ENCODE measurements at regions not wholly inside any gene's neighbourhood (a gene's known extent, or its start where the extent isn't known, plus 50 kb on each side); places are given as distances from the start of the nearest gene placed in this dataset.

- DNase-seq (ENCODE audit: low spot score) = no peak
Observed at GRCh38 chr2:128401680-128402079, 83.0 kb upstream of the HS6ST1 start.

DNA sequence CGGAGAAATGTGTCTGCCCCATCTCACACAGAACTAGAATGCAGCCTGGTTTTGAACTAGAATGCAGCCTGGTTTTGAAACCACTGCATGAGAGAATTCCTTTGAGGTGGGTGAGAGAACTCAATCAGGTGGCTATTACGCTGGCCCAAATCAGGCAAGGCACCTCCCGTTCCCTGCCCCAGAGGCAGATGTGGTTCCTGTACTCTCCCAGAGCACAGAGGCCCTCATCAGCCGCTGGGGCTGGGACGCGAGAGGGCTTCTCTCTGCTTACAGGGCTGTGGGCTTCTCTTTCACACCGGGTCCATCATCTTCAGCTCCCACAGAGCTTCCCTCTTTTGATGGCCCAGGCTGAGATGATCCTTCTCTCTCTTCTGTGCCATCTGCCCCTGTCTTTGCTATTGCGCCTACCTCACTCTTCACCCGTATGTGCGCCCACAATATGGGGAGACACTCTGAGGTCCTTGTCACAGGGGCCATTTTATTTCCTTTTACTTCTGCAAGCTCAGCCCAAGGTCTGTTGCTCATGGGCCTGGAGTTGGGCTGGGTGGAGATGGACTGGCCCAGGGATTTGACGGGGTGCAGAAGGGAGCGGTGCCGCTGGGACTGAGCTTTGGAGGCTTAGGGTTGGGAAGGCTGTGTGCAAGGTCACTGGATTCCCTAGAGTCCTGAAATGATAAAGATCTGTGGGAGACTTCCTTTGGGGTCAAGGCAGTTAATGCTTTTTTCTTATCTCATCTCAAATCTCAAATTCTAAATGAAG is 84.4 kb upstream of the HS6ST1 start:
- DNase-seq (ENCODE audit: low spot score) = no peak

DNA sequence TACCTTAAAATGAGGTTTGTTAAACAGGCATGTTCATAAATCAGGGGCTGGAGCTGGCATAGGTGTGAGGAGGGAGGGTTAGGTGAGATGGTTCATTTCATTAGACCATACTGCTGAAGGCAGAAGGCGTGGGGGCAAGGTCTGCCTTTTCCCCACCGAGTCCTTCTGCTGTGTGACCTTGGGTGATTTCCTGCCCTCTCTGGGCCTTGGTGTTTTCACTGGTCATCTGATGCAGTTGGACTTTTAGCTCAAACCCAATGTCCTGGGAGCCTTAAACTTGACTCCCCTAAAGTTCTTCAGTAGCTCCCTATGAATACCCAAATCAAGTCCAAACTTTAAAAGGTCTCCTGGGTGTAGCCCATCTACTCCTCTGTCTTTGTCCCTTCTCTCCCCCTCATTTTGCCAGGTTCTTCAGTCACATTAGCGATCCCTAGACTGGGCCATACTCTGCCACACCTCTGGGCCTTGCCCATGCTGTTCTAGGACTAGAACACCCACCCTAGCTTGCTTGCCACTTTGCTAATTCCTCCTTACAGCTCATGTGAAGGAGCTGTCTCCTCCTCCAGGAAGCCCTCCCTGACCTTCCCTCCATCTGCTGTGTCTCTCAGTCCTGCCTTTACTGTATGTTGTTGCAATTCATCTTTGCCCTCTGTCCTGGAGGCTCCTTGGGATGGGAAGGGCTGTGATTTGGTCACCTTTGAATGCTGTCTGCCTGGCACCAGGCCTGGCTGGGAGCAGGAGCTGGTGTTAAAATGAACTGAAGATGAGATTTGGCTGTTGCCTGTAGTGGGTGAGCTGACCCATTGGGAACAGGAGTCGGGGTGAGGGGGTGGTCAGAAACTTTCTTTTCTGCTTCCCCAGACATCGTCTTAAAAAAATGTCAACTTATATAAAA is 85.4 kb upstream of the HS6ST1 start:
- no peak for DNase-seq (ENCODE audit: low spot score)

DNA sequence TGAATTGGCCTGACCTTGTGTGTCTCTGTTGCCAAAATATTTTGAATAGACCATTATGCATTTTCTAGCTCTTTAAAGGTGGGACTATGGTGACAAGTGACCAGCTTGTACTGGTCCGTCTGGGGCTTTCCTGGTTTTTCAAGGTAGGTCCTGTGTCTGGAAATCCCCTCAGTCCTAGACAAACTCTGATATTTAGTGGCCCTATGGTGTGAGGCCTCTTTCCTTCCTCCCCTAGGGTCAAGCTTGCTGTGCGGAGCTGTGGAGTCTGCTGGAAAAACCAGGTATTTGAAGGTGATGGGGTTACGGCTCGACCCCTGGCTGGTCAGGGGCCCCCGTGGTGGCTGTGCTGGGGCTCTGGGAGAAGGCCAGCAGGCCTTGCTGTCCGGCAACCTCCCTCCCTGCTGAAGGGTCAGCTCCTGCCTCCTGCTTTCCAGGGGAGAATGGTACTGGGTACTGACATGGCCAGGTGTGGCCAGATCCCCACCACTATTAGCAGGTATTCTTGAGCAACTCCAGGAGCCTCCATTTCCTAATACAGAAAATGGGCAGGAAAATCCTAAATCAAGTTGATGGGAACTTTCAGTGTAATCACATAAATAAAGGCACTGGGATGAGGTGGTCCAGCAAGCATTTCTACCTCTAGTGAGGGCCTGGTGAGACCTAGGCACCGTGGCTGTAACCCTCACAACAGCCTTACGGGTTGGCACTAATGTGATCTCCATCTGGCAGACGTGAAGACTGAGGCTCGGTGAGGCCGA is 86.2 kb upstream of the HS6ST1 start:
- DNase-seq (ENCODE audit: low spot score) = no peak

DNA sequence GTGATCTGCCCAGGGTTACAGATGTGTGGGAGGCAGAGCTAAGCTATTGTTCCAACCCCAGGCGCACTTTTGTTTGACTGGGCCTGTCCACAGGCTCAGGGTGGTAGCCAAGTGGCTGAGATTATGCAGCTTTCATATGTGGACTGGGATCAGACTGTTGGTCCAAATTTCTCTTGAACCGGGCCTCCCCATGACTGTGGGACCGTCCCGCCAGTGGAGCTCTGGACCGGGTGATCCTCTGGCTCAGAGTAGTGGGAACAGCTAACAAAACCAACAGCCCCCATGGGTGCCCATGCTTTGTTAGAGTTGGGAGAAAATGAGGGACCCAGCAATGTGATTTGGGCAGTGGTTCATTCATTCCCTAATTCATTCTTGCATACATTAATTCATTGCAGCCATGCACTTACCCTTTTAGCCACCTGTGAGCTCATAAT is 86.8 kb upstream of the HS6ST1 start:
- DNase-seq (ENCODE audit: low spot score) = no peak

DNA sequence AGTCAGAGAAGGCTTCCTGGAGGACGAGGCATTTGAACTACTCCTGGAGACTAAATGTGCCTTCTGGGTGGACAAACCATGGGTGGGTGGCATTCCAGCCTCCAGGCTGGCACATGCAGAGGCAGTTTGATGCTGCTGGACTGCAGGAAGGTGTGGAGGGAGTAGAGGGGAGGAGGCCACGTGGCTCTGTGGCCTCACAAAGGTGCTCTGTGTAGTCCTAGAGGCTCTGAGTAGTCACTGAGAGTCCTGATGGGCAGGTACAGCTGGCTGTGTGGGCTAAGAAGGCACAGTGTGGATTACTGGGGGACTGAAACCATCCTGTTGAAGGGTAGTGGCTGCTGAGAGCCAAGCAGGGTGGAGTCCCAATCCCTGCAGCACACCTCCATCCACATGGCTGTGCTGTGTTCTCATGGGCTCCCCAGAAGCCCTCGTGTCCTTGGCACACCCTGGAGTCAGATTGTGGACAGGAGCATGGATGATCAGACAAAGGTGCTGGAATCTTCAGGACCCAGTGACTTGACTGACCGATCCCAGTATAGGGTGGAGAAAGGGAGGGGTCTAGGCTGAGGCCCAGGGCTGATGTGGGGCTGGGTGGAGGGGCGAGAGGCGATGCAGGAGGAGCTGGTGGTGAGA is 87.4 kb upstream of the HS6ST1 start:
- DNase-seq (ENCODE audit: low spot score) = no peak

- no peak for DNase-seq (ENCODE audit: low spot score)
Observed at GRCh38 chr2:128406736-128407554, 88.3 kb upstream of the HS6ST1 start.

GRCh38 chr2:128408349-128409305 is 90.0 kb upstream of the HS6ST1 start:
- no peak for DNase-seq (ENCODE audit: low spot score)

DNA sequence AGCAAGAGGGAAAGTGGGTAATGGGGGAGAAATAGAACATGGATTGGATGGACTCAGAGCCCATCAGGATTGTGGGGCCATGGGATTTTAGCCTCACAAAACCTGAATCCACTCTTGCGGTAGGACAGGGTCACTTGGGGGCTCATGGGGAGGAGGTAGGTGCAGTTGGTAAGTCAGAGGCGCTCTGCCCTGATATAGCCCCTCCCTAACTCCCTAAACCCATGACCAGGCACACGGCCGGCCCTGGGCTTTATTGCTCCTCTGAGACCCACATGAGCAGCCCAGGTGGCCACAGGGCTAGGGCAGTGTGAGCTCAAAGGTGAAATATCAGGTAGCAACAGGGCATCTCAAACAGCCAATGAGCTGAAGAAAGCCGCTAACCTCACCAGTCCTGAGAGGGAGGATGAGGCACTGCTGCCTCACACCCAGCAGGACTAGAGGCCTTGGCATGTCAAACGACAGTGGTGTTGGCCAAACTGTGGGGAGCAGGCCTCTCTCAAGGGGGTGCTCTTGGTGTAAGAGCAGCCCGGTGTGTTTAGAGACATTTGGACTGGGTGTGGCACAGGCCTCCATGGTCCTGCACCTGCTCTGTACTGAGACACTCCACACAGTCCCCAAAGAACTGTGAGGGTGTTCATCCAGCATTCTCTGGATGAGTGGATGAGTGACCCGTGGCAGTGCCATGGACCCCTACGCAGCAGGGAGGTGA is 90.8 kb upstream of the HS6ST1 start:
- DNase-seq (ENCODE audit: low spot score) = no peak

GRCh38 chr2:128410035-128410757 is 91.5 kb upstream of the HS6ST1 start:
- no peak for DNase-seq (ENCODE audit: low spot score)

DNA sequence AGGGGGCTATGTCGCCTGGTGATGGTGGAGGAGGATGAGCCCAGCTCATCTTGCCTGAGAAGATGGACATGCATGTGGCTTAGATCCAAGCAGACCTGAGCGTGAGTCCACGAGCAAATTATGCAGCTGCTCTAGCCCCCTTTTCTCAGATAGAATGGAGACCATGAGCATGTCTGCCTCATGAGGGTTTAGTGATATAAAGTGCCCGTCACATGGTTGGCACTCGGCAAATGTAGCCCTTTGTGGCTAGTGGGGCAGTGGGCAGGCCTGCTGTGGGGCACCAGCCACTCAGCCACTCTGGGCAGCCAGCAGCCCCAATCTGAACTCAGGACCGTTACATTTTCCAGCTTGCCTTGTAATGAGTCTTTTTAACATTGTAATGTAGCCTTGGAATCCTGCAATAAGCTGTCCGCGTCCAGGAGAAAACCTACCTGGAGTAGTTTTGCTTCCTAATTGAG is 92.1 kb upstream of the HS6ST1 start:
- DNase-seq (ENCODE audit: low spot score) = no peak

DNA sequence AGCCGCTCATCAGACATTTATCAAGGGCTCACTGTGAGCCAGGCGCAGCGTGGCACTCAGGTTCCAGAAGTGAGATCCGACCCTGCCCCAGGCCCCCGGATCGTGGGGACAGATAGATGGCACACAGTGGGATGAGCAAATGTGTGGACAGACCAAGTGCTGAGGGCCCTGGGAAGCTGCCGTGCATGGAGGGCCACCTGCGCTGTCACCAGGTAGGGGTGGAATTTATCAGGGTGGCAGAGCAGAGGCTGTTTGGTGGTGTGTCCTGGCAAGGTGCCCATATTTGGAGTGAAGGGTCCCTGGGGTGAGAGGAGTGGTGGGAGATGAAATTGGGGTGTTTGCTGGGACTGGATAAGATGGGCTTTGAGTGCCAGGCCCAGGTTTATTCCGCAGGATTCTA is 92.8 kb upstream of the HS6ST1 start:
- no peak for DNase-seq (ENCODE audit: low spot score)

- DNase-seq (ENCODE audit: low spot score) = no peak
Observed at GRCh38 chr2:128412181-128412871, 93.7 kb upstream of the HS6ST1 start.

- no peak for DNase-seq (ENCODE audit: low spot score)
Observed at GRCh38 chr2:128413014-128413717, 94.5 kb upstream of the HS6ST1 start.

DNA sequence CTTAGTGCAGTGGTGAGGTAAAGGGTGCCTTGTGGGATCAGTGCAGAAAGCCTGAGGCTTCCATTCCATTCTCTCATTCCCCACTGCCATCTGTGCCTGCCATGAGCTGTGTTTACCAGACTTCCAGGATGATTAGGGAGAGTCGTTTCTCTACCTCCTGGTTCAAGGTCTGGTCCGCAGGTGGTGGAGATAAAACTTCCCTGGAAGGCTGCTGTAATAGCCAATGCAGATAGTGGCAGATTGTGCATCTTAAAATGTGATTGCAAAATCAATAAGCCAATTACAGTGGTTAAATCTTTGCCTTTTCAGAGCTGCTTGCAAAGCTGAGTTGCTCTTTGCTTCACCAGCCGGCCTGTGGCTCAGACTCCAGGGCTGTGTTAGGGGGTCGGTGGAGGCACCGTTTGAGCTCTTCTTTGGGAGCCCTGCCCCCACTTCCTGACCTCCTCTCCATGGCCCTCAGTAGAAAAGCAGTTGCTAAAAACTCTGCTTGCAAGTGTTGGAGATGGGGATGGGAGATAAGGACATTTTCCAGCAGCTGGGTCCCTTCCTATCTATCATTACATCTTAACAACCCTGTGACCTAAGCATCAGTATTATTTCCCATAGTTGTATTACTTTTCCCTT is 95.2 kb upstream of the HS6ST1 start:
- DNase-seq (ENCODE audit: low spot score) = no peak

- DNase-seq (ENCODE audit: low spot score) = no peak
Observed at GRCh38 chr2:128414351-128414750, 95.7 kb upstream of the HS6ST1 start.

Measured in HuH-7.5 (cell line).